LoVo (cell line): ENCODE measurements at regions not wholly inside any gene's neighbourhood (a gene's known extent, or its start where the extent isn't known, plus 50 kb on each side); places are given as distances from the start of the nearest gene placed in this dataset.

Experiments used
- DNase-seq: peaks from one replicate; pipeline ENCODE4 v3.0.0-alpha.2; 2016; ENCODE audit warnings: low spot score

DNA sequence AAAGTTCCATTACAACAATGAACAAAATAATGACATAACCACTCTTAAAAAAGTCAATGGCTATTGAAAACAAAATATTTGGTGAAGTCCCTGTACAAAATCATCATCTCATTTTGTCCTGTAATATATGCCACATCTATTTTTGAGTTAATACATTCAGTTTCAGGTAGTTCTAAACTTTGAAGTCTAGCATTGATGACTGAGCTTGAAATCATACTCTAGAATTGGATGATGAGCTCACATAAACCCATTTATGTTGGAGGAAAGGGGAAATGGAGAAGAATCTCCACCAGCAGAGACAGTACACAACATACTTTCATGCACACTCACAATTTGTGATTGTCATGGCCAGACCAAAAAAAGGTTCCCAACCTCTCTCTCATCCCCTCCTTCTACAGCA, 371.1 kb upstream of the NR3C2 start:
- no peak for DNase-seq

DNA sequence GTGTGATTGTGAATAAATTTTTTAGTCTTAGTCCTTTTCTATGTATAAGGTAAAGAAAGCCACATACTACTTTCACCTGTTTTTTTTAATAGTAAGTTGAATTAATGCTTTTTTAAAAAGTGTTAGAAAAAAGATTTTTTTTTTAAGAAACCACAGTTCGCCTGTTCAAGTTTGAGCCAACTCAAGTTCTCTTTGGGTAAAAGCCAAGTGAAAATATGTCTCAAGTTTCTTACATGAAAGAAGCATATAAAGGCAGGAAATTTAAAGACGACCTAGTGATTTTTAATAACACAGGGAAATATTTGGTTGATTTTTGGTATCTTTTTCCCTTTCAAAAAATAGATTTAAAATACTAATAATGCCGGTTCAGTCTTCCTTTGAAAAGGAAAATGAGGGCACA, 369.9 kb upstream of the NR3C2 start:
- no peak for DNase-seq

DNA sequence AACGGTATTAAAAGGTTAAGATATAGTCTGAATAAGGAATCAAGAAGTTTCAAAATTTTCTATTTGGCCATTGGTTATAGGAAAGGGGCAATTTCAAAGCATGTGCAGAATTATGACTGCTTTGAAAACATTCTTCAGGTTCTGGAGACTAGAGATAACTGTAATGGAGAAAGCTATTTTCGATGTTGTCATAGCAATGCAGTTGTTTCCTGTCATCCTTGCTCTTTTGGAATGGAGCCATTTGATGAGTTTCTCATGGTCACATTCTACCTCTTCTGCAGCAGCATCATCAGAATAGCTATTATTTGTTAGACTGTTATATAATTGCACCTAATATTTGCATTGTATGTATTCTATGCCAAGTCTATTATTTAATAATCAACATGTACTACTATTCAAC, 368.2 kb upstream of the NR3C2 start:
- no peak for DNase-seq

DNA sequence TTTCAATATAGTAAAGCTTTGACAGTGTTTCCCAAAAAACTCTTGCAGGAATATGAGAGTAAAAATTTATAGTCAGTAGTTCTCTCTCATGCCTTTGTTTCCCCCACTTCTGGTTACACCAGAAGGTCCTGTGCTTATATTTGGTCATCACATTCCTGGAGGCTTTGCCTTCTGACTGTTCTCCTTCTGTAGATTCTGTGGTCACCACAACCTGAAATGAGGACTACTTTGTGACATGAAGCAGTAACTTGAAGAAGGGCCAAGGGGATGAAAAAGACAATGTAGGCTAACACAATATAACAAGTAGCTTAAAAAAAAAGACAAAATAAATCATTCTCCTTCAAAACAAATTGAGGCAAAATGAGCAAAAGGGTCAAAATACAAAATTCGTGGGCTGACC, 366.2 kb upstream of the NR3C2 start:
- no peak for DNase-seq

DNA sequence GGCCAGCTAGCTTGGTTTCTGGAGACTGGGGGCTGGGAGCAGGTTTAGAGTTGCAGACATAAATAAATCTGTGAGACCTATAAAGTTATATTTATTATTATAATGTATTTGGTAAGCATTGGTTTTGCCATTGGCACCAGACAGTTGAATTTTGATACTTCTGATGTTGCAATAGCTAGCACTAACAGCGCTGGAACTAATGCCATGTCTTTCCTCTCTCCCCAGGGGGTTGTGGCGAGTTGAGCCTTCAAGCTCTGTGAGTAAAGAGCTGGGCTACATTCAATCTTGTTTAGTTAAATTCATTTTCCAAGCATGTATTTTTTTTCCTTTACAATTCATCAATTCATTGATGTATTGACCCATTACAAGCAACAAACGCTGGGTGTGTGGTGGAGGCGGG, 358.7 kb upstream of the NR3C2 start:
- DNase-seq, result no peak

DNA sequence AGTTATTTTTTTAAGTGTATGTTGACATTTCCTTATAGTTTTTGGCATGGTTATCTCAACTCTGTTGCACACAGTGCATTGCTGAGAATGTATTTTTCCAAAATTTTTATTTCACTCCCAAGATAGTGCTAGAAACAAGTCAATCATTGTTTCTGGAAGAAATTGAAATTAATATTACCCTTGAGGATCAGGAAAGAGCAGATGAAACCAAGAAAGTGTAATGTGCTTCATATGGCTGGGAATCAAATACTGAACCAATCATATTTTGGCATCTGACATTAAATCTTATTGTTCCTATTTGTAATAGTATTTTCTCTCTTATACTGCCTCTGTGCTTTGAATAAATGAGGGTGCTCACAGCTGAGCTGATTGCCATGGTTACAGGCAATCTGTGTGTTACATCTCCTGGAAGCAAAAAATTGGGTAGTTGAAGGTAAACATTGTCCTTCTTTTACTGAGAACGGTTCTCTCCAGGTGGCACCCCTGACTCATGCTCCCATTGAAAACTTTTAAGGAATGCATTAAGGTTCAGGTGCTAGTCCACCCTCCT, 358.2 kb upstream of the NR3C2 start:
- DNase-seq, result no peak

DNA sequence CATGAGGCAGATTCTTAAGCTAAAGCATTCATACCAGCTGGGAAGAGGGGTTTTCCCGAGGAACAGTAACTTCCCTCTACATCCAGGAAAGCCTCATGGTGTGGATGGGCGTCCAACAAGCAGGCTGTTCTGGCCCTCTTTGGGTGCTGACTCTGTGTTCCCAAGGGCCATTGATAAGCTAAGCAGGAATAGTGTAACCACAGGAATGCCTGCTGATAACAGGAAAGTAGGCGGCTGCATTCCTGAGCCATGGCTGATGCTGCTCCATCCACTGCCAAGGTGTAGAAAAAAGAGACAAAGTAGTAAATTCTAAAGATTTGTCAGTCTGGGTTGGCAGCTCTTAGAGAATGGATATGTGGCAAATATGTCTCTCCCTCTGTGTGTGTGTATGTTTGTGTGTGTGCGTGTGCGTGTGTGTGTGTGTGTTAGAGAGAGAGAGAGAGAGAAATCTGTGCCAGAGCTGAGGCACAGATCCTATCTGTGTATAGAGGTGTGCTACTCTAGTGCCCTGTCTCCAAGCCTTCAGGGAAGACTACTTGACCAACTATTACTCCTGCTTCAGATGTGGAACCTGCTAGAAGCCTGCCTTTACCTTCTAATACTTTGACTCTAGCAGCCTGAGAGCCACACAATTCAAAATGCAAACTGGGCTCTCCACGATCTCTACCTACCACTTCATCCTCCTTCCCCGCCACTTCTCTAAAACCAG, 353.1 kb upstream of the NR3C2 start:
- peak; percentile 17 for DNase-seq

DNA sequence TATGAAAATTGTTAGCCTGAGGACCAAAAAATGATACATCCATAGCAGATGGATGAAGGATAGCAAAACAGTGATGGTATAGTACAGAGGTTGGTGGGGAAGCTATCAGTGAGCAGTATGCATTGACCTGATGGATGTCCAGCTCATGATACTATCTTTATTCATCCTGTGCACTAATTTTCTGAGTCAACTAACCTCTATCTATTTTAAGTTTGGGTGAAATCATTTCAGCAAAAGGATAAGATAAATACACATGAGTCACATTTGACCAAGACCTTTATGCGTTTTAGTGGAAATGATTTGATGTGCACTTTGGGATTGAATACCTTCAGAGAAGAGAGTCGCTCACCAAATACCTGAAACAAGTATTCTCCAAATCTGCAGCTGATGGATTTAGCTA, 351.0 kb upstream of the NR3C2 start:
- no peak for DNase-seq

DNA sequence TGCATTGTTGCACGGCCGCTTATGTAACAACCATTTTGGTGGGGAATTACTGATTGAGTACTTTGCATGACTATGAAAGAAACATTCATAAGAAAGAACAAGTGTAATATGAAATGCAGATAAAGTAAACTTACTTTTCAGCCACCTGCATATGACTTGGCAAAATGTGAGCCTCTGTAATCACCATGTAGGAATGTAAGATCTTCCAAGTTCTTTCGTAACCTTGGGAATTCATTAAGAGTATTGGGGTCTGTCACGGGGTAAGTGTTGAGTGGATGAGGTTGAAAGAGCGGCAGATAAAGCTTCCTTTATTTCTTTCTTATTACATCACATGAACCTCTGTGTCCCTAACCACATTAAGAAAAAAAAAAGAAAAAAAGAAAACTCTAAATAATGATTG, 348.5 kb upstream of the NR3C2 start:
- DNase-seq, result no peak

DNA sequence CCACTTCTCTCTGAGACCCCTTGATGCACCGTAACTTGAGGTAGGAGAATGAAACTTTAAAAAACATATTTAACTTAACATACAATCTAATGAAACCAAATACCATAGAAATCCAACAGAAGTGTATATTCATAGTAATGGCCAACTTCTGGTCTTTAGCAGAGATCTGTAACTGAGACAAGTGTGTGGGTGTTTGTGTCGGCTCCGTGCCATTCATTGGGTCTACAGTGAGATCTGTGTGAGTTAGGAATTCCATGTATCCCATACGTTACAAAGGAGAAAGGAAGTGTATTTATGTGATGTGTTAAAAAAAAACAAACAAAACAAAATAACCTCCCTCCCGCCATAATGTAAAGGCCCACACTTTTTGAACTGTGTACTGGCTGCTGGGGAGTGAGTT, 348.0 kb upstream of the NR3C2 start:
- no peak for DNase-seq

DNA sequence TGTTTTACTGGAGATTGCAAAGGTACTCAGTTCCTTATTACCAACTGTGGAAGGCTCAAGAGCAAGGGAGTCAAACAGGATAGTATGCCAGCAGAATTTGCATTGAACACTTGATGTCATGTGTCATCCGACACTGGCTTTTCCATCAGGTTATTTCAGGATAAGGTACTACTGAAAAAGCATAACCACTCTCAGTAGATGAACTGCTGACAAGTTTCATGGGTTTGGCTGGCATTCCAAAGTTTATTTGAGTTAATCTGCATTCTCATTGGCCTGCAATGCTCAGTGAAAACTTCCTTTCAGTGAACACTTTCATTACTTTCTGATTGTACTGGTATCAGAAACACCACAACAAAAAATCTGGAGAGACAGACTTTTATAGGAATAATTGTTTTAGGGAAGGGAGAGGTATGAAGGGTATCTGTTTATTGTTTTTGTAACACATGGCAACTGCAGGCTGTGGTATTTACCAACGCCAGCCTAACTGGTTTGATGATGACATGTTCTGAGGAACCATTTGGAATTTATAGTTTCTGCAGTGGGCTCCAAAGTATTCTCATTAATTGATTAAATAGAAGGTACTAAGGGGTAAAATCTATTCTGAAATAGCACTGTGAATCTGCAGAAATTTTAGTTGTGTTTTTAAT, 345.7 kb upstream of the NR3C2 start:
- DNase-seq, result no peak

DNA sequence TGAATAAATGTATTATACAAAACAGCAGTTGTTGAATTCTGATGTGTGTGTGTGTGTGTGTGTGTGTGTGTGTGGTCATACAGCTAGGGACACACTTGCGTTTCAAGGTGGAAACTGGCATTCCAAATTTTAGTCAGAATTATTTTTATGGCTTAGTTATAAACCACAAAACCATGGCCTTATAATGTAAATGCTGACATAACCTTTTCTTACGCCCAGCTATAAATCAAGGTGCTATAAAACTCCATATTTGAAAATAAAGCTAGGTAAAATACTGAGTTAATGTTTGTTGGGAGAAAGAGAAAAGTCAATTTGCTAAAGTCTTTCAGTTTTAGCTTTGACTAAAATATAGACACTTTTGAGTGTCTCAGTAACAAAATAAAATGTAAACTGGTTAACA, 345.1 kb upstream of the NR3C2 start:
- DNase-seq, result no peak

DNA sequence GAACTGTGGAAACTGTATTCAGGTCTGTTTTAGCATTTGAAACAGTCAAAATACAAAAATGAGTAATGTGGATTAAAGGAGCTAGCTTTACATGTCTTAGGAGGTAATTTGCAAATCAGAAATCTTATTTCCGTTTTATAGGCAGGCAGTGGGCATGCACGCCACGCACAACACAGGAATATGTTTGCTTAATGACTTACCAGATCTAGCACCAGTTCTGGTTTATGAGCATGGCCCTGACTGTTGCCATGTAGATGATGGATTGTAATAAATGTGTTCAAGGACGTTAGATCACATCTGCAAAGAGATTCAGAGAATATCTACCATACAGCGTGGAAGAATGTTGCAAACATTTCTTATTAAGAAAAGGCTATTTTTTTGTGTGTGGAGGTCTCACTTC, 344.5 kb upstream of the NR3C2 start:
- no peak for DNase-seq

DNA sequence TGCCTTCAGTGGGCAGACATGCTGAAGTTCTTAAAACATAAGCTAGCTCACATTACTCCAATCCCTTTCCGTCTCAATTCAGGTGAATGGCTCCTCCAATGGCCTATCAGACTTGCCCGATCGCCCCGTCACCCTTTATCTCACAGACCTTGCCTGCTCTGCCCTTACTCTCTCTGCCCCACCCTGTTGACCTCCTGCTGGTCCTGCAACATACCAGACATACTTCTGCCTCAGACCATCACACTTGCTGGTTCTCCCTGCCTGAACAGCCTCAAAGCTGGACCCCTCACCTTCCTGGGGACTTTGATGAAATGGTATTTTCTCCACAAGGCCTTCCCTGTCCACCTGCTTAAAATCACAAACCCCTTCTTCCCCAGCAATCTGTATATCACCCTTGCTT, 340.1 kb upstream of the NR3C2 start:
- no peak for DNase-seq

DNA sequence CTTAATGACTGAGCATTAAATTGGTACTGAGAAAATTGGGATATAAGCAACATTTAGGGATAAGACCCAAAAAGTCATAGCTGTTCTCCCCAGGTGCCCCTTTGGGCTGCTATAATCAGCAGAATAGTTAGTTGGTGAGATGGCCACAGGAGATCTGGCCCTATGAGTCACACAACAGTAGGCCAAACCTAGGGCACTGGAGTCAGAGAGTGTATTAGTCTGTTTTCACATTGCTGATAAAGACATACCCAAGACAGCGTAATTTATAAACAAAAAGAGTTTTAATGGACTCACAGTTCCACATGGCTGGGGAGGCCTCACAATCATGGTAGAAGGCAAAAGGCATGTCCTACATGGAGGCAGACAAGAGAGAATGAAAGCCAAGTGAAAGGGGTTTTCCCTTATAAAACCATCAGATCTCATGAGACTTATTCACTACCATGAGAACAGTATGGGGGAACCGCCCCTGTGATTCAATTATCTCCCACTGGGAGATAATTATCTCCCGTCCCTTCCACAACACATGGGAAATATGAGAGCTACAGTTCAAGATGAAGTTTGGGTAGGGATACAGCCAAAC, 338.3 kb upstream of the NR3C2 start:
- DNase-seq, result no peak

DNA sequence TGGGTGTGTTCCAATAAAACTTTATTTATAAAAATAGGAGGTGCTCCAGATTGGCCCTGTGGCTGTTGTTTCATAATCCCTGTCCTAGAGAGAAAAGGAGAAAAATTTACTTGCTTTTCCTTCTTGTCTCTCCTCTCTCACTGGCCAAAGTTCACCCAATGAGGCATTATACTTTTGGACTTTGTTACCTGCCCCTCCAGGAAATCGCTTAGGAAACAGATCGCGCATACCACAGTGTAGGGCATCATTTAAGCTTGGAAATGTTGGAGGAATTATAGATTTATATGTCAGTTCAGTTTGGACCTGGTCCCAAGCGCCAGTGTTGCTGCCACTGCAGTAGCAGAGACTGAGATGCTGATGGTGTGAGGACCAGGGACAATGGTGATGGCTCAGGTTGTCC, 337.6 kb upstream of the NR3C2 start:
- peak; percentile 34 for DNase-seq

DNA sequence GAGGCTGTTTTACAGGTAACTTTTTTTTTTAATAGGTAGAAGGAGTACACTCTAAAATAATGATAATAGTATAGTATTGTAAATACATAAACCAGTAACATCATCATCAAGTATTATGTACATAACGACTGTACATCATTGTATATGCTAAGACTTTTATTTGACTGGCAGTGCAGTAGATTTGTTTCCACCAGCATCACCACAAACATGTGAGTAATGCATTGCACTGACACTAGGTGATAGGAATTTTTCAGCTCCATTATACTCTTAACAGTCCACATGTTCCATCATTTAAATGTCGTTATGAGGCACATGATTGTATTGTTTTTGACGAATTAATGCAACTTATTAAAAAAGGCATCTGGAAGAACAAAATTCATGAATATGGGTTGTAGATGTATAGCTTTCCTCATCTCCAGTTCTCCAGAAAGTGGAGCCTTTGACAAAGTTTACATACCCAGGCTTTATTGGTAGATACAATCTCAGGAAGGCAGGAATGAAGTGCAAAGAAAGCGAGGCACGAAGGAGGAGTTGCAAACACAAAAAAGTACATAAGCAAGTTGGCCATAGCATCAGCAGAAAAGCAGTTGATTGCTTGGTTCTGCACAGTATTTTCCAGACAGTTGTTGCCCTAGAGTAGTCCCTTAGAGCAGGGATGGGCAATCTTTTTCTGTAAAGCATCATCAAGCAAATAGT, 336.9 kb upstream of the NR3C2 start:
- no peak for DNase-seq

DNA sequence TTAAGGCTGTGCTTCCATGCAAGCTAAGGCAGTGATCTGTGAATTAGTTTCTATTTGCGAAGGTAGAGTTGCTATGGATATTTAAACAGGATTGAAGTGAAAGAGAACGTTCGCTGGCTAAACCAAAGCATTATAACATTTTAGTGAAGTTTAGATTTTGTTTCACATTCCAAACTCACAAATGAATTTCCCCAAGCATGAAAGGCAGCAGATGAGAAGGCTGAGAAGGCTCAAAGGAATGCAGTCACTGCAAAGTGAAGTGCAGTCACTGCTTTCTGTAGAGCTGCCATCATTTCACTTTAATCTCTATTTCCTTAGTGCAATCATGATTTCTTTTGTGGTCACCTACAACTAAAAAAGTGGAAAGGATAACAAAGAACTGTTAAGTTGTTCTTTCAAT, 334.7 kb upstream of the NR3C2 start:
- DNase-seq, result no peak

DNA sequence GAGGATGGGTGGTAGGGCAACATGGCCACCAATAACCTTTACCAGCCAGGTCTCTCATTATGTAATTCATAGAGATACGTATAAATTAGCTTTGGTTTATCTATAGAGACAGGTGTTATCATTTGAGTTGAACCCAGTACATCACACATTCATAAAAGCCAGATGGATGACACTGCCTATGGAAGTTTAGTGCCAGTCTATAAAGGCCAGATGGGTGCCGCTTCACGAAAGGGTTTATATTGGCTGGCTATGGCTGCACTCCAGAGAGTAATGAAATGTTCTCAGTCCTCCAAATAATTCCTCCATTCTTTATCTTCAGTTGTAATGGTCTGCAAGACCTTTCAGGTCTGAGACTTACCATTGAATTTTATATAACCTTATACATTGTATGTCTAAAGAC, 331.9 kb upstream of the NR3C2 start:
- DNase-seq, result no peak

DNA sequence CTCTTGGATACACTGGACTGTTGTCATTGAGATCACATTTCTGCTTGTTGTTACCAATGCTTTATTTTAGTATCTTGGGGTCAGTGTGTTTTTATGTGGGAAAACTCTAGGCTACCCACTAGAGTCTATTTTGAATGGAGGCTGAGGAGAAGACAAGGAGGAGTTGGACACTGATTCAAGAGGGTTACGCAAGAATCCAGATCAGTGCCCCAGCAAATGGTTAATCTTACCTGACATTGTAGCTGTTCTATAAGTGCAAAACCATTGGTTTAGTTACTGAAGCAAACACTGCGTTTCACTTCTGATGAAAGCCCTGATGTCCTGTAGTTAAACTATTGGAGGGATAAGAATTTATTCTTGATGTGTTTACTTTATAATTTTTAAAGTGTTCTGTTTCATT, 331.1 kb upstream of the NR3C2 start:
- DNase-seq, result no peak

DNA sequence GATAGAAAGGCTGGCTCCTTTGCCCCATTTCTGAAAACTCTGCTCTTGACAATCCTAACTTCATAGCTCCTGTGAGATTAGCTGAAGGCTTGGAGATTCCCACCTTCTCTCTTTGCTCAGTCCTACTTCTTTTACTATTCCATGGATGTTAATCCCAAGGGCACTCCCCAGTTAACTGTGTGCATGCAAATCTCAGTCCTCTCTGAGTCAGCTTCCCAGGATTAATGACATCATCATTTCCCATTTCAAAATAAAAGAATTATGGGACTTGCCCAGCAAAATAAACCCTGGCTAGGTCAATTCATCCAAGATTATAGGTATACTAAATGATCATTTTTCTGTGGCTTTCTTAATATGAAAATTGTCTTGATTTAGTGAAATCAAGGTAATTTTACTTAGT, 328.6 kb upstream of the NR3C2 start:
- no peak for DNase-seq

DNA sequence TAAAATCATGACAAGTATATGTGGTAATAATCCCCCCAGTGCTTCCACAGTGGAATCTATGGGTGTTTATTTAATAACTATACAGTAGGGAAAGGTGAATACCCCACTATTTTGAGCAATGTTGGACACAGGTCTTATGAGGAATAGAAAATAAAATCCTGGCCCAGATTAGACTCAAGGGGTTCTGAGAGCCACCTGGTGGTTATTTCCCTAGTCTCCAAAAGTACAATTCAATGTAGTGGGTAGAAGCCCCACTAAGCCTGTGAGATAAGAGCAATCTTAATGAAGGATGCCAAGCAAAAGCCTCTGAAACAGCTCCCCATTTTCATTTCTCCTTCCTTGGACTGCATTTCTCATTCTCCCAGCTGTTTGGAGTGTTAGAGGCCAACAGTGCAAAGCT, 328.2 kb upstream of the NR3C2 start:
- DNase-seq, result no peak

DNA sequence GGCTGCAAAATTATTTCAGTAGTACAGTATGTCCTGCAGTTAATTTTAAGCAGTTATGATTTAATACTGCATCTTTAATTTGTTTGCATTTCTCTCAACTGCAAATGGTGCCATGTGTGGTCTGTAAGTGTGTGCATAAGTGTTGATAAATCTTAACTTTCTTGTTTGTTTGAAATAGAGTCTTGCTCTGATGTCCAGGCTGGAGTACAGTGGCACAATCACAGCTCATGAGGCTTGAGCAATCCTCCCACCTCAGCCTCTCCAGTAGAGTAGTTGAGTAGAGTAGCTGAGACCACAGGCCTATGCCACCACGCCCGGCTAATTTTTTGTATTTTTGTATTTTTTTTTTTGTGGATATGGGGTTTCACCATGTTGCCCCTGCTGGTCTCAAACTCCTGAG, 322.5 kb upstream of the NR3C2 start:
- DNase-seq, result no peak
